K562 (cell line): ENCODE measurements at regions not wholly inside any gene's neighbourhood (a gene's known extent, or its start where the extent isn't known, plus 50 kb on each side); places are given as distances from the start of the nearest gene placed in this dataset.

Experiments used
- BCLAF1 ChIP-seq, 2 experiments: fragments of 450-650 bp in 1 of 2; IDR thresholded peaks; 2 replicates each; pipeline ENCODE4 v1.6.1; 2011 to 2017; ENCODE audit warnings: low read depth in 2 of 2, antibody characterized with exemption in 1 of 2, borderline replicate concordance in 1 of 2, low read length in 1 of 2, mild to moderate bottlenecking in 1 of 2, mixed read lengths in 1 of 2; ENCODE audit not compliant: control insufficient read depth in 1 of 2
- CBFA2T3 ChIP-seq: fragments of 450-650 bp; IDR thresholded peaks from 2 replicates; pipeline ENCODE4 v1.6.1; 2017
- CBX3 ChIP-seq, 2 experiments: IDR thresholded peaks; 1 replicate in 1 of 2; 2 replicates in 1 of 2; pipeline ENCODE4 v1.6.1; 2012; ENCODE audit warnings: inconsistent platforms in 2 of 2, low read length in 2 of 2, borderline replicate concordance in 1 of 2, control low read depth in 1 of 2
- EP300 ChIP-seq: IDR thresholded peaks from 2 replicates; pipeline ENCODE4 v1.6.1; 2012; ENCODE audit warnings: low read length, improper control_type of control experiment
- FOXM1 ChIP-seq, 2 experiments: fragments of 450-650 bp in 1 of 2; sonication (generic) in 1 of 2; formaldehyde crosslinking in 1 of 2; IDR thresholded peaks; 2 replicates each; pipeline versions ENCODE4 v1.6.1 to v1.9.0; 2017 to 2022; ENCODE audit warnings: low read depth in 2 of 2, mild to moderate bottlenecking in 2 of 2, missing genetic modification reagents in 1 of 2, moderate library complexity in 1 of 2
- HSF4 ChIP-seq: fragments of 250-450 bp; sonication (Bioruptor Pico); IDR thresholded peaks from 2 replicates; pipeline ENCODE4 v2.1.2; 2022; ENCODE audit warnings: mild to moderate bottlenecking, moderate library complexity, borderline replicate concordance
- MCM5 ChIP-seq: fragments of 450-650 bp; IDR thresholded peaks from 2 replicates; pipeline ENCODE4 v1.6.1; 2016; ENCODE audit warnings: low read depth
- MEIS2 ChIP-seq: fragments of 450-650 bp; IDR thresholded peaks from 2 replicates; pipeline ENCODE4 v1.6.1; 2014; ENCODE audit warnings: mild to moderate bottlenecking; ENCODE audit not compliant: partially characterized antibody
- NCOA1 ChIP-seq: fragments of 450-650 bp; IDR thresholded peaks from 2 replicates; pipeline ENCODE4 v1.6.1; 2016; ENCODE audit warnings: low read depth
- NEUROD1 ChIP-seq: fragments of 150-350 bp; IDR thresholded peaks from 2 replicates; pipeline ENCODE4 v1.6.1; 2014; ENCODE audit warnings: borderline replicate concordance, low read length, low read depth; ENCODE audit not compliant: partially characterized antibody
- NFIC ChIP-seq: fragments of 450-650 bp; IDR thresholded peaks from 2 replicates; pipeline ENCODE4 v1.6.1; 2017; ENCODE audit warnings: mild to moderate bottlenecking, inconsistent platforms
- NR4A1 ChIP-seq, 2 experiments: fragments of 250-450 bp in 1 of 2; fragments of 450-650 bp in 1 of 2; sonication (Bioruptor Pico) in 1 of 2; IDR thresholded peaks; 2 replicates each; pipeline versions ENCODE4 v1.4.0 to v1.6.1; 2016 to 2020; ENCODE audit warnings: mild to moderate bottlenecking in 2 of 2, missing compliant biosample characterization in 1 of 2, missing genetic modification characterization in 1 of 2, moderate library complexity in 1 of 2
- RERE ChIP-seq: sonication (generic); formaldehyde crosslinking; IDR thresholded peaks from 2 replicates; pipeline ENCODE4 v1.8.0; 2023; ENCODE audit warnings: missing genetic modification reagents, mild to moderate bottlenecking, borderline replicate concordance
- SMARCA4 ChIP-seq: fragments of 450-650 bp; IDR thresholded peaks from 2 replicates; pipeline ENCODE4 v1.6.1; 2016
- TCF3 ChIP-seq: sonication (generic); formaldehyde crosslinking; IDR thresholded peaks from 2 replicates; pipeline ENCODE4 v1.4.0; 2020; ENCODE audit warnings: mild to moderate bottlenecking, missing genetic modification reagents
- ZNF146 ChIP-seq: IDR thresholded peaks from one replicate; pipeline ENCODE4 v1.6.1; 2018; ENCODE audit warnings: missing compliant biosample characterization; ENCODE audit not compliant: unreplicated experiment
- ZNF354B ChIP-seq: fragments of 250-450 bp; sonication (Bioruptor Pico); IDR thresholded peaks from 2 replicates; pipeline ENCODE4 v1.4.0; 2020
- ZNF57 ChIP-seq: fragments of 450-650 bp; formaldehyde crosslinking; IDR thresholded peaks from 2 replicates; pipeline ENCODE4 v1.4.0; 2020; ENCODE audit warnings: mild to moderate bottlenecking, moderate library complexity
- ZNF584 ChIP-seq: fragments of 200-800 bp; sonication (Bioruptor generic); IDR thresholded peaks from 2 replicates; pipeline ENCODE4 v1.6.1; 2016; ENCODE audit warnings: low read depth, mild to moderate bottlenecking, missing genetic modification characterization, missing compliant biosample characterization
- ZNF696 ChIP-seq: fragments of 250-450 bp; sonication (Bioruptor Pico); conservative IDR thresholded peaks from 2 replicates; pipeline ENCODE4 v1.4.0; 2020; ENCODE audit warnings: mild to moderate bottlenecking, moderate library complexity

GRCh38 chr6:132964101-132964867, 149.9 kb downstream of the RPS12 start (continued):
- no peak for TF ChIP-seq BCLAF1 (IDR thresholded peaks at IDR 0.05; ENCODE audit: borderline replicate concordance in 1 of 2, control insufficient read depth in 1 of 2, low read depth in 2 of 2, low read length in 1 of 2)
- TF ChIP-seq ZNF354B (CRISPR knock-in tag): no peak
- peak; percentile 78 for TF ChIP-seq TCF3
- no peak for TF ChIP-seq NR4A1 (CRISPR knock-in tag; IDR thresholded peaks at IDR 0.05)
- no peak for TF ChIP-seq NR4A1 (tag; IDR thresholded peaks at IDR 0.05)
- TF ChIP-seq MCM5: no peak
- TF ChIP-seq ZNF584: 0 out of 2 replicates have a peak, but pooled peaks have one; percentile 74
- TF ChIP-seq NFIC: peak; percentile 96
- no peak for TF ChIP-seq HSF4
- no peak for TF ChIP-seq ZNF696
- no peak for TF ChIP-seq ZNF146 (CRISPR knock-in tag)
- TF ChIP-seq FOXM1 (IDR thresholded peaks at IDR 0.05; ENCODE audit: low read depth): peak; percentile 76; the same call in 1 of the 2 replicates
- TF ChIP-seq FOXM1 (CRISPR knock-in tag; IDR thresholded peaks at IDR 0.05; ENCODE audit: low read depth): no peak
- TF ChIP-seq CBX3 (IDR thresholded peaks at IDR 0.05; ENCODE audit: borderline replicate concordance in 1 of 2, low read length in 2 of 2): no peak
- TF ChIP-seq NCOA1: peak; percentile 64; the same call in 1 of the 2 replicates
- peak; percentile 95 for TF ChIP-seq SMARCA4
- TF ChIP-seq RERE (CRISPR knock-in tag): no peak
- no peak for TF ChIP-seq NEUROD1
- peak; percentile 82 for TF ChIP-seq MEIS2
- no peak for TF ChIP-seq ZNF57 (CRISPR knock-in tag)
- TF ChIP-seq CBFA2T3: peak; percentile 83
- TF ChIP-seq EP300: peak; percentile 83
